C4-2B (cell line): ENCODE measurements at regions not wholly inside any gene's neighbourhood (a gene's known extent, or its start where the extent isn't known, plus 50 kb on each side); places are given as distances from the start of the nearest gene placed in this dataset.

Source experiments
- H3K27ac ChIP-seq: fragments of 450-650 bp; 2 replicates; pipeline ENCODE4 v1.5.1; 2017
- ZFX ChIP-seq: fragments of 450-650 bp; IDR thresholded peaks from 2 replicates; pipeline ENCODE4 v1.6.1; 2017
- TF ChIP-seq, protein P1 (sequence below): fragments of 450-650 bp; conservative IDR thresholded peaks from 2 replicates; pipeline ENCODE4 v1.5.1; 2017; ENCODE audit warnings: mild to moderate bottlenecking

DNA sequence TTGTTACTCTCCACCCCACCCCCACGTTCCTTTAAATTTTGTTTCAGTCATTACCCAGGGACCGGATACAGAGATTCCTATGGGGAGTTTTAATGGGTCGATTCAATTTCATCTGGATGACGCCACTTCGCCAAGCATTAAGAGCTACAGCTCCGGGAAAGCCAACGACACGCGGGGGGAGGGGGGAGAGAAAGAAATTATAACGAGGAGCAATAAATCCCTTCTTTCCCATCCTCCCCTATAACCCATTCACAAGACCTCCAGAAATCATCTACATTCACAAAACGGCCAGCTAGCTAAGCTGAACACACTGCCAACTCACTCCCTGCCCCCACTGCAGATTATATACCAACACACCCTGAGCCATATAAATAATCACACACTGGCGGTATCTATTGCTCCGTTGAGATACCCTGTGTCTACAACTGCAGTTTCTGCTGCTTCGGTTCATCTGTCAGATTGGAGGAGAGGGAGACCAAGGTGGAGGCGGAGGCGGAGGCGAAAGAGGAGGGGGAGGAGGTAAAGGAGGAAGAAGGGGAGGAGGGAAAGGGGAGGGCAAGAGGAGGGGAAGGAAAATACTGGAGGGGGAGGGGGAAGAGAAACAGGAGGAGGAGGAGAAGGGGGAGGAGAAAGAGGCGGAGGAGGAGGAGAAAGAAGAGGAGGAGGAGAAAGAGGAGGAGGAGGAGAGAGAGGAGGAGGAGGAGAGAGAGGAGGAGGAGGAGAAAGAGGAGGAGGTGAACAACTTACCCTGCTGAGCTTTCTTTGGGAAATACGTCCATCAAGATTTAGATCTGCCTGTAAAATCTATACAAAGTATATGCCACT, 113.9 kb upstream of the VAMP7 start:
- H3K27ac ChIP-seq = no peak overlapping the region

DNA sequence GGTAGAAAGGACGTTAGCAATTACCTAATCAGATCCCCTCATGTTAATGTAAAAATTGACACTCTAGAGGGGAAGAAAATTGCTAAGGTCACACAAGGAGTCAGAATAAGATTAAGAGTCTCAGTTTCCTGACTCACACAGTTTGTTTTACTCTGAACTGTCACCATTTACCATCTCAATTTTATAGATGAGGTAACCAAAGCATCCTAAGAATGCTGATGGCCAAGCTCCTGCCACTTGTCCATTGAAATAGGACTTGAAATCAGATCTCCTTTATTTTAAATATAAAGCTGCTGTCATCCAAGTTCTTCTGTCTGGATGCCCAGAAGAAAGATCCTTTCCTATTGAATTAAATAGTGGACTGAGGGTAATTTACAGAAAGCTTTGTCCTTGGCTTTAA, 114.8 kb upstream of the VAMP7 start:
- TF ChIP-seq, protein P1, sequence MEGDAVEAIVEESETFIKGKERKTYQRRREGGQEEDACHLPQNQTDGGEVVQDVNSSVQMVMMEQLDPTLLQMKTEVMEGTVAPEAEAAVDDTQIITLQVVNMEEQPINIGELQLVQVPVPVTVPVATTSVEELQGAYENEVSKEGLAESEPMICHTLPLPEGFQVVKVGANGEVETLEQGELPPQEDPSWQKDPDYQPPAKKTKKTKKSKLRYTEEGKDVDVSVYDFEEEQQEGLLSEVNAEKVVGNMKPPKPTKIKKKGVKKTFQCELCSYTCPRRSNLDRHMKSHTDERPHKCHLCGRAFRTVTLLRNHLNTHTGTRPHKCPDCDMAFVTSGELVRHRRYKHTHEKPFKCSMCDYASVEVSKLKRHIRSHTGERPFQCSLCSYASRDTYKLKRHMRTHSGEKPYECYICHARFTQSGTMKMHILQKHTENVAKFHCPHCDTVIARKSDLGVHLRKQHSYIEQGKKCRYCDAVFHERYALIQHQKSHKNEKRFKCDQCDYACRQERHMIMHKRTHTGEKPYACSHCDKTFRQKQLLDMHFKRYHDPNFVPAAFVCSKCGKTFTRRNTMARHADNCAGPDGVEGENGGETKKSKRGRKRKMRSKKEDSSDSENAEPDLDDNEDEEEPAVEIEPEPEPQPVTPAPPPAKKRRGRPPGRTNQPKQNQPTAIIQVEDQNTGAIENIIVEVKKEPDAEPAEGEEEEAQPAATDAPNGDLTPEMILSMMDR = no peak
- TF ChIP-seq ZFX = no peak
- no peak overlapping the region for H3K27ac ChIP-seq

More for the DNA sequence above, 113.9 kb upstream of the VAMP7 start:
- TF ChIP-seq, protein P1 = no peak
- TF ChIP-seq ZFX = no peak

DNA sequence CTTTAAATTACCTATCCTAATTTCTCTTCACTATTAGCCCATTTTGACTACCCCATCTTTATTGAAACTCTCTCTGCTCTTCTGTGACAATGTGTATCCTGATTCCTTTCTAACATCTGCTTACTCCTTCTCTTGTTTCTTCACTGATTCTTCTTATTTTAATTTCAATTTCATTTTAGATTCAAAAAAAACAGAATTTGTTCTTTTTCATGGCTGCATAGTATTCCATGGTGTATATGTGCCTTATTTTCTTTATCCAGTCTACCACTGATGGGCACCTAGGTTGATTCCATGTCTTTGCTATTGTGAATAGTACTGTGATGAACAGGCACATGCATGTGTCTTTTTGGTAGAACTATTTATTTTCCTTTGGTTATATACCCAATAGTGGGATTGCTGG, 120.0 kb upstream of the VAMP7 start:
- TF ChIP-seq ZFX = no peak
- TF ChIP-seq, protein P1 = no peak
- H3K27ac ChIP-seq = no peak overlapping the region

DNA sequence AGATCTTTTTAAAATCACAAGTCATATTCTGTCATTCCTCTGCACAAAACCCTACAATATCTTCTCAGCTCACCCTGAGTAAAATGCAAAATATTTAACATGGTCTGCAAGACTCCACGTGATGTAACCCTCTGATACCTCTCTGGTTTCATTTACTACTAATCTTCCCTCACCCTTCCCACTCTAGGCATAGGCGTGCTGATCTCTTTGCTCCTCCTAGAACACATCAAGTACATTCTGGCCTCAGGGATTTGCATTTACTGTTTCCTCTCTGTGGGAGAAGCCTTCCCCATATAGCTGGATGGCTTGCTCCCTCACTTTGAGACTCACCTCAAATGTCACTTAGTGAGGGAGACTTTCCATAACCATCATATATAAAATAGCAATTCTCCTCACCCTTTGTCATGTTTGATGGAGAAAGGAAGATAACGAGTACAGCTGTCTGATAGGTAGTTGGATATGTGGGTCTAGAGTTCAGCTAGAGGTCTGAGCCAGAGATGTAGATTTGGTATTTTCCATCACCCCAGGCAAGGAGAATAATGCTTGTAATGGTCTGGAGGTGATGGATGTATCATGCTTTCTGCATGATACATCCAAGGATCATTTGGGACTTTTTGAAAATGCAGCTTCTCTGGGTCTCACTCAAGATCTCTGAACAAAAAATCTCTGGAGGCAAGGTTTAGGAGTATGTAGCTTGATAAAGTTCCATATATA, 123.9 kb upstream of the VAMP7 start:
- H3K27ac ChIP-seq = no peak overlapping the region
- TF ChIP-seq, protein P1 = no peak
- no peak for TF ChIP-seq ZFX

DNA sequence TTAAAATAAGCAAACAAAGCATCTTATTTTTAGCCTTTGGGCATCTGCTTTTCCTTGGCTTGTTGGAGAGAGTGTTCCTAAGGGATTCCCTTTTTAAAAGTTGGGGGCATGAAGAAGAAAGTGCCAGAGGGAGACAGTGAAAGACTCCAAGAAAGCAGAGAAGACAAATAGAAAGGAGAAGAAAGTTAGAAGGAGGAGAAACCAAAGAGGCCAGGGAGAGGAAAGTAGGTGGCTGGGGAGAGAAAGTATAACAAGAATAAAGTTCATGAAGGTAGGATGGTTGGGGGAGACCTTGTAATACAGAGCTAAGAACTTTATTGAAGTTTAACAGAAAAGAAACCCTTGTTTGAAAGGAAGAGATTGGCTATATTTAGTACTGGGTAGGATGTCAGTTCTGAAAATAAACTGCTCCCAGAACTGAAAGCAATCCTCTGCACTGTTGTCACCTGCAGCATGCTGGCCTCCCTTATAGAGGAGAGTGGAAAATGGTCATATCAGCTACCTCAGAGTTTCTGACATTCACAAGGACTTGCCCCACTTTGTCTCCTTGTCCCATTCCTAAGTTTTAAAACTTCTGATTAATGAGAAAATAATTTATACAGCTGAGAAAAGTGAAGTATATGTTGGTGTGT, 125.3 kb upstream of the VAMP7 start:
- H3K27ac ChIP-seq = no peak overlapping the region
- TF ChIP-seq, protein P1 = no peak
- no peak for TF ChIP-seq ZFX

DNA sequence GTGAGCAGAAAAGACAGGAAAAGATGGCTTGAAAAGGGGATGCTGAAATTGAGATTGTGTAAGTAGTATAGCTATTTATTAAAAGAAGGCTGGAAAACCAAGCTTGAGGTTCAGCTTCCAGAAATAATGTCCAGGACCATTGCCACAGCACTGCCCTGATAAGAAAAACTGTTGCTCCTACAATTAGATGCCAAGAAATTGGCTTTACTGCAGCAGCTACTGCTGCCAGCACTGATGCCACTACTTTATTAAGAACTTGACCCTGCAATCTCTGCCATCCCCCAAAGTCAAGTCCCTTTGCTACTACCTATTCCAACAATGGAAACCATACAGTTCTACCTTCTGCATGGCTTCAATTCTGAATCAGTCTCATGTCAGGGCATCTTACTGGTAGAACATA, 130.0 kb upstream of the VAMP7 start:
- no peak overlapping the region for H3K27ac ChIP-seq
- TF ChIP-seq ZFX = no peak
- TF ChIP-seq, protein P1 = no peak

DNA sequence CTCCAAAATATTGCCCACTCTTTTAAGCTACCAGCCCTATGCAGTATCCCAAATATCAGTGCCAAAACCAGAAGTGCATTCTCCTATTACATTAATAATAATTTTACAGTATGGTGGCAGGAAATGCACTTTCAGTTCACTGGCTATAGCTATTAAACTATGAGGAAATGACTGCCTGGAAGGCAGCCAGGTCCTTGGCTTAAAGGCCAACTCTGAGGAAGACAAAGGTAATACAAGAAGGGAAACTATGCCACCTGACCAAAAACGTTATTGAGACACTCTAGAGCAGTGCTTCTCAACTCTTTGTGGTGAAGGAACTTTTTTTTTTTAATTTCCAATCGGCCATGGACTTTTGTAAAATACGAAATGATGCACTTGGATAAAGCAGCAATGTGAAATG, 133.6 kb upstream of the VAMP7 start:
- no peak for TF ChIP-seq ZFX
- TF ChIP-seq, protein P1 = no peak
- H3K27ac ChIP-seq = no peak overlapping the region
